ENCODE measurements at regions not wholly inside any gene's neighbourhood (a gene's known extent, or its start where the extent isn't known, plus 50 kb on each side); places are given as distances from the start of the nearest gene placed in this dataset.
"Not testable (repeated sequence)": the region's sequence is repeated elsewhere in the genome, so short reads cannot be mapped to it uniquely, and the experiment has no call there.

DNA sequence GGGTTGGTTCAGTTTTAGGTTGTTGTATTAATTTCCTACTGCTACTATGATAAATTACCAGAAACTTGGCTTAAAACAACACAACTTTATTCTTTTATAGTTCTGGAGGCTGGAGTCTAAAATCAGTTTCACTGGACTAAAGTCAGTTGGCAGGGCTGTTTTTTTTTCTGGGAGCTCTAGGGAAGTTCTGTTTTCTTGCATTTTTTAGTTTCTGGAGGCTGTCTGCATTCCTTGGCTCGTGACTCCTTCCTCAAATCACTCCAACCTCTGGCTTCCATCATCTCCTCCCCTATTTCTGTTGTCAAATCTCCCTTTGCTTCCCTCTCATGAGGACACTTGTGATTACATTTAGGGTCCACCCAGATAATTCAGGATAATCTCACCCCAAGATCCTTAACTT, 51.3 kb upstream of the SUB1 start:
- H3K4me2 ChIP-seq (ENCODE audit: low read length): no peak overlapping the region
- no peaks in the 10 kb centered on the region for H3K9me2 ChIP-seq (ENCODE audit: insufficient read depth, low read length)
- no peaks in the 10 kb centered on the region for H3K9me3 ChIP-seq (ENCODE audit: low read length)
- intact Hi-C loops (cut with micrococcal nuclease; ENCODE audit: unreplicated experiment): loop anchor here (5.0 kb wide), 1 partner anchor 92 kb away; the partner anchor contains the start of gene ZFR
- BruUV-seq (replicated peaks): no TSS peak
- H3K36me3 ChIP-seq (ENCODE audit: insufficient read depth, low read length): no peaks in the 10 kb centered on the region
- no peak overlapping the region for H3K27ac ChIP-seq (ENCODE audit: low read depth, low read length, poor library complexity, severe bottlenecking)
- no peak overlapping the region for H3K4me3 ChIP-seq (ENCODE audit: low read depth, low read length, poor library complexity, severe bottlenecking)
- H2AFZ ChIP-seq (ENCODE audit: low read length): no peak overlapping the region
- H4K20me1 ChIP-seq (ENCODE audit: insufficient read depth, low read length): no peaks in the 10 kb centered on the region
- POLR2A ChIA-PET: interaction anchor here (0.6 to 1.3 kb wide), 3 partner anchors 51 to 1970 kb away, joined by 3 to 7 read pairs (median 3); partner anchors contain the start of gene SUB1
- TF ChIP-seq, protein P1, sequence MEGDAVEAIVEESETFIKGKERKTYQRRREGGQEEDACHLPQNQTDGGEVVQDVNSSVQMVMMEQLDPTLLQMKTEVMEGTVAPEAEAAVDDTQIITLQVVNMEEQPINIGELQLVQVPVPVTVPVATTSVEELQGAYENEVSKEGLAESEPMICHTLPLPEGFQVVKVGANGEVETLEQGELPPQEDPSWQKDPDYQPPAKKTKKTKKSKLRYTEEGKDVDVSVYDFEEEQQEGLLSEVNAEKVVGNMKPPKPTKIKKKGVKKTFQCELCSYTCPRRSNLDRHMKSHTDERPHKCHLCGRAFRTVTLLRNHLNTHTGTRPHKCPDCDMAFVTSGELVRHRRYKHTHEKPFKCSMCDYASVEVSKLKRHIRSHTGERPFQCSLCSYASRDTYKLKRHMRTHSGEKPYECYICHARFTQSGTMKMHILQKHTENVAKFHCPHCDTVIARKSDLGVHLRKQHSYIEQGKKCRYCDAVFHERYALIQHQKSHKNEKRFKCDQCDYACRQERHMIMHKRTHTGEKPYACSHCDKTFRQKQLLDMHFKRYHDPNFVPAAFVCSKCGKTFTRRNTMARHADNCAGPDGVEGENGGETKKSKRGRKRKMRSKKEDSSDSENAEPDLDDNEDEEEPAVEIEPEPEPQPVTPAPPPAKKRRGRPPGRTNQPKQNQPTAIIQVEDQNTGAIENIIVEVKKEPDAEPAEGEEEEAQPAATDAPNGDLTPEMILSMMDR (conservative IDR thresholded peaks at IDR 0.05; ENCODE audit: low read length): no peak
- TF ChIP-seq EZH2phosphoT487 (IDR thresholded peaks at IDR 0.05; ENCODE audit: borderline replicate concordance, low read depth, low read length): no peak
- peaks cover 44% of the 10 kb centered on the region for H3K4me1 ChIP-seq (ENCODE audit: insufficient read depth, low read length, poor library complexity, severe bottlenecking)
- no peaks in the 10 kb centered on the region for H3K79me2 ChIP-seq (ENCODE audit: insufficient read depth, low read depth, low read length)
- no peak for DNase-seq (ENCODE audit: low spot score)
- CTCF ChIA-PET (ENCODE audit: unreplicated experiment): no interaction called here

DNA sequence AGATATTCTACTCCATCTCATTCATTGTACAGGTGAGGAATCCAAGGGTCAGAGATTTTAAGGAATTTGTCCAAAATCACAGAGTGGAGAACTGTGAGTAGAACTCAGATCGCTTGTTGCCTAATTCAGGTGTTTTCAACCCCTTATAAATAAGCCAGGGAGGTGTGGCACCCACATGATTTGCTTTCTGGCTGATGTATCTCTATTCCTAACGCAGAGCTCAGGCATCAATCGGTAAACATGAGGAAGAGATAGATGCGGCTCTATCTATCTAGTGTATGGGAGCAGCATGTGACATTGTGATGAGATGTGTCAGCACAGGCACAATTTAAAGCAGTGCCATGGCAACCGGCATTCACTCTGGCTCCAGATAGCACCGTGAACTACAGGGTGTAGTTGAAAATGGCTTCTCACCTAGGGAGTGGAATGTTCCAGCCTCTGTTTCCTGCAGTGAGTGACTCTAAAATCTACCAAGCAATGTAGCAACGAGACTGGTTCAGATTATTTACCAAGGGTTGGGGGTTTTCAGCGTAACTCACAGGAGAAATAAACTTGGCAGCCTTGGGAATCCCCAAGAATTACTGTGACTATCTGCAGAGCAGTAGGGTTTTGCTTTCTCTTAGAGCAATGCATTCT, 53.4 kb upstream of the SUB1 start:
- peak overlapping the region; percentile 73; the same call in 1 of the 2 replicates for H2AFZ ChIP-seq (ENCODE audit: low read length)
- peak overlapping the region; percentile 54 for H3K4me2 ChIP-seq (ENCODE audit: low read length)
- BruUV-seq (replicated peaks): TSS peak; percentile 96

DNA sequence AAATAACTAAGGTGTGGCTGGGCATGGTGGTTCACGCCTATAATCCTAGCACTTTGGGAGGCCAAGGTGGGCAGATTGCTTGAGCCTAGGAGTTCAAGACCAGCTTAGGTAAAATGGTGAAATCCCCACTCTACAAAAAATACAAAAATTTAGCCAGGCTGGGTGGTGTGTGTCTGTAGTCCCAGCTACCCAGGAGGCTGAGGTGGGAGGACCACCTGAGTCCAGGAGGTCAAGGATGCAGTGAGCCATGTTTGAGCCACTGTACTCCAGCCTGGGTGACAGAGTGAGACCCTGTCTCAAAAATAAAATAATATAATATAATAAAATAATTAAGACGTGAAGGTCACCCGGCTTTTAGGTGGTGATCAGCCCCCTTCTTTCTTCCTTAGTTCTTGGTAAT, 58.0 kb upstream of the SUB1 start:
- intact Hi-C loops (cut with micrococcal nuclease; ENCODE audit: unreplicated experiment); POLR2A ChIA-PET; H4K20me1 ChIP-seq (ENCODE audit: insufficient read depth, low read length); H3K36me3 ChIP-seq (ENCODE audit: insufficient read depth, low read length); H3K4me3 ChIP-seq (ENCODE audit: low read depth, low read length, poor library complexity, severe bottlenecking); H2AFZ ChIP-seq (ENCODE audit: low read length); DNase-seq (ENCODE audit: low spot score); H3K9me3 ChIP-seq (ENCODE audit: low read length); H3K9me2 ChIP-seq (ENCODE audit: insufficient read depth, low read length); H3K79me2 ChIP-seq (ENCODE audit: insufficient read depth, low read depth, low read length); H3K4me2 ChIP-seq (ENCODE audit: low read length); H3K27ac ChIP-seq (ENCODE audit: low read depth, low read length, poor library complexity, severe bottlenecking); CTCF ChIA-PET (ENCODE audit: unreplicated experiment); BruUV-seq (replicated peaks): not testable (repeated sequence)
- H3K4me1 ChIP-seq (ENCODE audit: insufficient read depth, low read length, poor library complexity, severe bottlenecking): peaks cover 14% of the 10 kb centered on the region

More for the DNA sequence above, 53.4 kb upstream of the SUB1 start:
- POLR2A ChIA-PET: interaction anchor here (0.7 to 1.5 kb wide), 7 partner anchors 42 to 533 kb away, joined by 3 to 8 read pairs (median 4); no protein-coding TSS in a partner anchor
- TF ChIP-seq, protein P1 (conservative IDR thresholded peaks at IDR 0.05; ENCODE audit: low read length): no peak
- no peak for TF ChIP-seq EZH2phosphoT487 (IDR thresholded peaks at IDR 0.05; ENCODE audit: borderline replicate concordance, low read depth, low read length)
- Histone ChIP-seq H3K9me3 (ENCODE audit: low read length) (no peaks in the 10 kb centered on the region), H3K36me3 (ENCODE audit: insufficient read depth, low read length) (no peaks in the 10 kb centered on the region), H3K9me2 (ENCODE audit: insufficient read depth, low read length) (no peaks in the 10 kb centered on the region), H4K20me1 (ENCODE audit: insufficient read depth, low read length) (no peaks in the 10 kb centered on the region), H3K79me2 (ENCODE audit: insufficient read depth, low read depth, low read length) (no peaks in the 10 kb centered on the region), H3K27ac (ENCODE audit: low read depth, low read length, poor library complexity, severe bottlenecking) (peak overlapping the region; percentile 46), H3K4me3 (ENCODE audit: low read depth, low read length, poor library complexity, severe bottlenecking) (peak overlapping the region; percentile 48), H3K4me1 (ENCODE audit: insufficient read depth, low read length, poor library complexity, severe bottlenecking) (peaks cover 27% of the 10 kb centered on the region)
- DNase-seq (ENCODE audit: low spot score): peak; percentile 18
- intact Hi-C loops (cut with micrococcal nuclease; ENCODE audit: unreplicated experiment): loop anchor here (1.0 to 5.0 kb wide), 2 partner anchors 53 to 90 kb away; partner anchors contain the start of genes SUB1 and ZFR
- CTCF ChIA-PET (ENCODE audit: unreplicated experiment): interaction anchor here (1.0 to 1.3 kb wide), 2 partner anchors 10 to 53 kb away, joined by 3 read pairs; no protein-coding TSS in a partner anchor
